DOHH2 (cell line): ENCODE measurements at regions not wholly inside any gene's neighbourhood (a gene's known extent, or its start where the extent isn't known, plus 50 kb on each side); places are given as distances from the start of the nearest gene placed in this dataset.

Experiments
- H3F3A ChIP-seq: fragments of 200-600 bp; sonication (generic), shearing (Covaris generic); 2 replicates; pipeline ENCODE4 v1.6.0; 2016; ENCODE audit warnings: antibody characterized with exemption, mild to moderate bottlenecking; ENCODE audit not compliant: control insufficient read depth, insufficient read depth
- H3K27ac ChIP-seq: fragments of 200-600 bp; sonication (generic); 2 replicates; pipeline ENCODE4 v1.5.1; 2014; ENCODE audit warnings: low read depth, mild to moderate bottlenecking, low read length, moderate library complexity
- H3K27me3 ChIP-seq: fragments of 200-600 bp; sonication (generic); 2 replicates; pipeline ENCODE4 v1.6.1; 2014; ENCODE audit warnings: mild to moderate bottlenecking, low read length, mixed read lengths; ENCODE audit not compliant: control insufficient read depth
- H3K36me3 ChIP-seq: fragments of 200-600 bp; sonication (generic); 2 replicates; pipeline ENCODE4 v1.6.1; 2014; ENCODE audit warnings: mild to moderate bottlenecking, low read length, moderate library complexity, mixed read lengths; ENCODE audit not compliant: control insufficient read depth
- H3K4me1 ChIP-seq: fragments of 200-600 bp; sonication (generic); 2 replicates; pipeline ENCODE4 v1.6.1; 2014; ENCODE audit warnings: mild to moderate bottlenecking, low read length, mixed read lengths; ENCODE audit not compliant: control insufficient read depth
- H3K4me2 ChIP-seq: fragments of 200-600 bp; sonication (generic); 2 replicates; pipeline ENCODE4 v1.6.0; 2014; ENCODE audit warnings: mild to moderate bottlenecking, low read length, moderate library complexity
- H3K4me3 ChIP-seq: fragments of 200-600 bp; sonication (generic); 2 replicates; pipeline ENCODE4 v1.5.1; 2014; ENCODE audit warnings: mild to moderate bottlenecking, low read length, mixed read lengths
- H3K79me2 ChIP-seq: fragments of 200-600 bp; sonication (generic); 2 replicates; pipeline ENCODE4 v1.6.1; 2014; ENCODE audit warnings: mild to moderate bottlenecking, low read length, mixed read lengths; ENCODE audit not compliant: control insufficient read depth
- H3K9me2 ChIP-seq: fragments of 200-600 bp; sonication (generic); replicated peaks from 2 replicates; pipeline ENCODE4 v1.6.1; 2014; ENCODE audit warnings: mild to moderate bottlenecking, low read length, mixed read lengths; ENCODE audit not compliant: control insufficient read depth
- H3K9me3 ChIP-seq: fragments of 200-600 bp; sonication (generic); 2 replicates; pipeline ENCODE4 v1.6.1; 2014; ENCODE audit warnings: antibody characterized with exemption, low read length, mixed read lengths; ENCODE audit not compliant: control insufficient read depth, insufficient read depth
- H4K20me1 ChIP-seq: fragments of 200-600 bp; sonication (generic); 2 replicates; pipeline ENCODE4 v1.6.0; 2014; ENCODE audit warnings: low read depth, mild to moderate bottlenecking, antibody characterized with exemption, low read length, moderate library complexity; ENCODE audit not compliant: control insufficient read depth, insufficient read depth
- CTCF ChIP-seq: fragments of 200-600 bp; sonication (generic); IDR thresholded peaks from one replicate; pipeline ENCODE4 v1.5.1; 2014; ENCODE audit warnings: antibody characterized with exemption, mild to moderate bottlenecking, low read depth, low read length; ENCODE audit not compliant: poor library complexity, severe bottlenecking
- EZH2phosphoT487 ChIP-seq: fragments of 200-600 bp; sonication (generic); IDR thresholded peaks from 2 replicates; pipeline ENCODE4 v1.6.1; 2017; ENCODE audit warnings: borderline replicate concordance, mild to moderate bottlenecking, antibody characterized with exemption, low read length, moderate library complexity, mixed read lengths

- no peaks in the 10 kb centered on the region for H3K36me3 ChIP-seq
- H3K79me2 ChIP-seq: no peaks in the 10 kb centered on the region
- no peak overlapping the region for H3K4me2 ChIP-seq
- no peaks in the 10 kb centered on the region for H3F3A ChIP-seq
- TF ChIP-seq CTCF: no peak
- no peak for TF ChIP-seq EZH2phosphoT487
- no peaks in the 10 kb centered on the region for H3K9me3 ChIP-seq
- H3K27me3 ChIP-seq: 0 out of 2 replicates have a peak, but pooled peaks cover 7% of the 10 kb centered on the region
- H3K9me2 ChIP-seq: no peaks in the 10 kb centered on the region
- no peak overlapping the region for H3K4me3 ChIP-seq
- H3K27ac ChIP-seq: no peak overlapping the region
- H4K20me1 ChIP-seq: no peaks in the 10 kb centered on the region
- H3K4me1 ChIP-seq: no peaks in the 10 kb centered on the region
Observed at GRCh38 chr3:41076399-41076798, 122.9 kb upstream of the CTNNB1 start.

GRCh38 chr3:41080141-41080540 is 119.2 kb upstream of the CTNNB1 start:
- Histone ChIP-seq H3K4me3 (no peak overlapping the region), H3K9me3 (no peaks in the 10 kb centered on the region), H3K4me1 (no peaks in the 10 kb centered on the region), H3K9me2 (no peaks in the 10 kb centered on the region), H3F3A (no peaks in the 10 kb centered on the region), H4K20me1 (no peaks in the 10 kb centered on the region), H3K4me2 (no peak overlapping the region), H3K27ac (no peak overlapping the region), H3K36me3 (no peaks in the 10 kb centered on the region), H3K79me2 (no peaks in the 10 kb centered on the region), H3K27me3 (peaks cover 10% of the 10 kb centered on the region; the same call in 1 of the 2 replicates)
- no peak for TF ChIP-seq CTCF
- TF ChIP-seq EZH2phosphoT487: no peak

- no peaks in the 10 kb centered on the region for H3K9me3 ChIP-seq
- H3K36me3 ChIP-seq: no peaks in the 10 kb centered on the region
- no peak overlapping the region for H3K4me3 ChIP-seq
- H3K79me2 ChIP-seq: no peaks in the 10 kb centered on the region
- no peaks in the 10 kb centered on the region for H3F3A ChIP-seq
- no peaks in the 10 kb centered on the region for H4K20me1 ChIP-seq
- TF ChIP-seq EZH2phosphoT487 (no peak), CTCF (no peak)
- no peak overlapping the region for H3K27ac ChIP-seq
- no peaks in the 10 kb centered on the region for H3K4me1 ChIP-seq
- H3K9me2 ChIP-seq: no peaks in the 10 kb centered on the region
- no peak overlapping the region for H3K4me2 ChIP-seq
- H3K27me3 ChIP-seq: no peaks in the 10 kb centered on the region
Observed at GRCh38 chr3:41088882-41089281, 110.4 kb upstream of the CTNNB1 start.

DNA sequence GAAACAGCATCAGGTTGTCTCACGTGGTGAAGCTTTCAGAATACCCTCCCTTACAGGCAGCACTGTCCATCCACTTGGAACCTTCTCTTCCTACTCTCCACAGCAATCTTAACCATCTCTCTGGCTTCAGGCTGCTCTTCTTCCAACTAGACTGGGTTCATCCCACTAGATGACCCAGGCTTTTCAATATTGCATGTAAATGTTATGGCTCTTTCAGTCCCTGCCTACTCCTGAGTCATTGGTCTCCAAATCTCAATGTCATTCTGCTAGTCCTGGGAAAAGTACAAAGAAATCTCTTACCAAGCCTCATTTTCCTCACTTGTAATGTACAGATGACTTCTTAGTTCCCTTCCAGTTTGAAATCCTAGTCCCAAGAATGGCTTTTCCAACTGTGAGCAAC is 109.7 kb upstream of the CTNNB1 start:
- no peaks in the 10 kb centered on the region for H3K4me1 ChIP-seq
- H3K4me3 ChIP-seq: no peak overlapping the region
- H3K9me2 ChIP-seq: no peaks in the 10 kb centered on the region
- no peaks in the 10 kb centered on the region for H3F3A ChIP-seq
- no peaks in the 10 kb centered on the region for H3K36me3 ChIP-seq
- no peaks in the 10 kb centered on the region for H3K79me2 ChIP-seq
- H3K27me3 ChIP-seq: no peaks in the 10 kb centered on the region
- H3K9me3 ChIP-seq: no peaks in the 10 kb centered on the region
- TF ChIP-seq EZH2phosphoT487 (no peak), CTCF (no peak)
- H4K20me1 ChIP-seq: no peaks in the 10 kb centered on the region
- H3K4me2 ChIP-seq: no peak overlapping the region
- no peak overlapping the region for H3K27ac ChIP-seq
